NCI-H1417 (cell line): ENCODE measurements at regions not wholly inside any gene's neighbourhood (a gene's known extent, or its start where the extent isn't known, plus 50 kb on each side); places are given as distances from the start of the nearest gene placed in this dataset.
A peak's percentile ranks its signal among the peaks of the same experiment; 100 is the strongest.

Experiments
- DNase-seq, 3 experiments: peaks; one replicate each; lab custom pipeline; 2025; lab: John Stamatoyannopoulos, UW

DNA sequence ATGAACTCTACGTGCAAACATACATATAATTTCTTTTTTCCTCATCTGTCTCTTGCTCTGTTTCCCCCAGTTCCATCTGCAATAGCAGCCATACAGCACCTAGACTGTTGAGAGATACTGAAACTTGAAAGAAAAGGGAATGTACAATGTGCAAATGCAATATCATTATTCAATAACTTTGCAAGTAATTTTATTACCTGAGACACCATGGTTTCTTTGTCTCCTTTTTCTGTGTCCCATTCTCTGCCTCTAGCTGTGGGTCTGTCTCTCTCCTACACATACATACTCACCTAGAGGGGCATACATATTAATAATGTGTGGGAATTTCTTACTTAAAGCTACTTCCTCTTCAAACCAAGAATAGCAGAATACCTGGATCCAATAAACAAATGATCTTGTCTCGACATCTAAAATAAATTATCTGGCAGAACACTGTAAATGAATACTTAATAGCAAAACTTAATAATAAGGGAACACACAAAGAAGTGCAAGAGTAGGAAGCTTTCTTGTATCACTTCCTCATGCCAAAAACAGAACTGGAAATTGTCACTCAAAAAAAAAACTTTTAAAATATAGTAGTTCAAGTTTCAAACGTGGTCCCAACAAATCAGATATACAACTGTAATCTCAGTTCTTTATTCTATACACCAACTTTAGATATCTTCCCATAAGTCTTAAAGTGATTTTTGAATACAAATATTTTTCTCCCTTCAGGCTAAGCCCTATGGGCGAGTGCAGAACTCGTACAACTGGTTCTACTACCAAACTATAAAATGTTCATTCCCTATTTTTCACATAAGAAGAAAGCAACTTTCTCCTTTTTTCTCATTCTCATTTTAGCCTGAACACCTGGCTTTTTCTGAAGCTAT lies 194.6 kb downstream of the NRIP1 start:
- DNase-seq: no peak

DNA sequence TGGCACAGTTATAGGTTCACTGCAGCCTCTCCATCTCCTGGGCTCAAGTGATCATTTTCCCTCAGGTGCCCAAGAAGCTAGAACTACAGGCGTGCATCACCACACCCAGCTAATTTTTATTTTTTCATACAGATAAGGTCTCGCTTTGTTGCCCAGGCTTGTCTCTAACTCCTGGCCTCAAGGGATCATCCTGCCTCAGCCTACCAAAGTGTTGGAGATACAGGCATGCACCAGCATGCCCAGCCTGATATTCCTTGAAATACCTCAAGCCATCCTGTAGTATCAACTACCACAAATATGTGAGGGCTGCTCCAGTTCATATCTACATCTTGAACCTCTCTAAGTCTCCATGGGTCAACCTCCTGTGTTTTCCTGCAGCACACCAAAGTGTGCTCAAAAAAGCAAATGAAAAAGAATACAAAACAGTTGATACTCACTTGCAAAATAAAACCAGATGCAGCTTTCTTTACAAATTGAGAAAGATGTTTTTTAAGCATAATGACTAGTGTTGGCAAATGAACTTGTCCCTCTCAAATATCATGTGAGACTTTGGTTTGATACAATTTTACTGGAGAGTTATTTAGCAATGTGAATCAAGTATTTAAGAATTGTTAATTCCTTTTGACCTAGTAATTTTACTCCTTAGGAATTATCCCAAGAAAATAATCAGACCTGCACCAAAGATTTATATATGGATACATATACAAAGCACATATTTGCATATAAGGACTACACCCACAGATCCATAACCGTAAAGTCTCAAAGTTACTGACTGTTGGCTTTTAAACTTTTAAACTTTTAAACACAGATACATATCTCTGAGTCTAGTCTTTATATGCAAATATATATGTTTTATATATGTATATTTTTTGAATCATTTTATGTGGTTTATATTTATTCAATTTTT lies 197.7 kb downstream of the NRIP1 start:
- no peak for DNase-seq

DNA sequence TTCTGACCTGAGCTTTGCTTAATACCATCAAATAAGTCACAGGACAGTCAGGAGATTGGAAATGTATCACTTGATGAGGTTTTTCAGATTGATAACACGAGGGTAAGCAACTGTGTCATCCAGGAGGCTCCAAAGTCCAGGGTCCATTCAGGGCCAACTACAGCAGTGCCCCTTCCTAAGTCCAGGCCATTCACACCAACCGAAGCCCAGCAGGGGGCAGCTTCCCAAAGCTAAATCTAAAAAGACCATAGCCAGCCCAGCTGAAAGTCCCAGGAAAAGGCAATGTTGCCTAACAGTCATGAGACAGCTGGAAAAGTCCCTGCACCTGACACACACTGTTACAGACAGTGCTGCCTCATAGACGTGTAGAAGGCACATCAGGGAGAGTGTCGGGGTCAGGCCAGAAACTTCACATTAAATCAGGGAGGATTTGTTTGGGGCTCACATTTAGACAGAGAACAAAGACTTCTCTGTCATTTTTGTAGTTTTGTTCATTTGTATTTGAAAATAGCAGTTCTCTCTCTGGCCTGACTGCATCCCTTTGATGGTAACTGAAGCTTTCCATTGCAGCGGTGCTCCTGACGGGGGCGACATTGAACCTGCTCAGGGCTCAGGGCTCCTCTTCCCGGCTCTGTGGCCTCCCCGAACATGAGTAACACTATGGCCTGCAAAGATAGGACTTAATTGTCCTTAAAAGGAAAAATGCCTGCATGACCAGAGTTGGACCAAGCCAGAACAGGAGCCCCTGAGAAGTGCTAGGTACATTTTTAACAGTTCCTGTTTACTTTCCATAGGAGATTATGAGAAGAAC lies 200.4 kb downstream of the NRIP1 start:
- peak in 2 of 3 experiments; percentile 61 to 72 for DNase-seq

DNA sequence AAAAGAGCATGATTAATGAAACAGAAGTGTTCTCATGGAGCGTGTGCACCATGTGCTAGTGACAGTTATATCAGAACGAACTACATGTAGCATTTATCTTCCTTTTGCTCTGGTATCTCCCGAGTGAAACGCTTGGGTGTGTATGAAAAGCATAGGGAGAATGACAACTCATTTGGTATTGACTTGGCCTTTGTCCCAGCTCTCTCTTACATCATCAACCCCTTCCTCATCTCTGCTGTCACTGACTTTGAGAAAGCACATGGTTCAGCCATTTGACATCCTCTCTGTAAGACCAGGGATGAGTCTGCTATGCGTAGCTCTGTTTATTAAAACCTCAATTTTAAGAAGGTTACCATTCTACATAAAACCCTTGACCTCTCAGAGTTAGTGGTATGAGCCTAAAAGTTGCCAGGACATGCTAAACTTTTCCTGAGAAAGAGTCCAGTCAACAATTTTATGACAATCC lies 201.0 kb downstream of the NRIP1 start:
- peak in 1 of 3 experiments; percentile 13 for DNase-seq

DNA sequence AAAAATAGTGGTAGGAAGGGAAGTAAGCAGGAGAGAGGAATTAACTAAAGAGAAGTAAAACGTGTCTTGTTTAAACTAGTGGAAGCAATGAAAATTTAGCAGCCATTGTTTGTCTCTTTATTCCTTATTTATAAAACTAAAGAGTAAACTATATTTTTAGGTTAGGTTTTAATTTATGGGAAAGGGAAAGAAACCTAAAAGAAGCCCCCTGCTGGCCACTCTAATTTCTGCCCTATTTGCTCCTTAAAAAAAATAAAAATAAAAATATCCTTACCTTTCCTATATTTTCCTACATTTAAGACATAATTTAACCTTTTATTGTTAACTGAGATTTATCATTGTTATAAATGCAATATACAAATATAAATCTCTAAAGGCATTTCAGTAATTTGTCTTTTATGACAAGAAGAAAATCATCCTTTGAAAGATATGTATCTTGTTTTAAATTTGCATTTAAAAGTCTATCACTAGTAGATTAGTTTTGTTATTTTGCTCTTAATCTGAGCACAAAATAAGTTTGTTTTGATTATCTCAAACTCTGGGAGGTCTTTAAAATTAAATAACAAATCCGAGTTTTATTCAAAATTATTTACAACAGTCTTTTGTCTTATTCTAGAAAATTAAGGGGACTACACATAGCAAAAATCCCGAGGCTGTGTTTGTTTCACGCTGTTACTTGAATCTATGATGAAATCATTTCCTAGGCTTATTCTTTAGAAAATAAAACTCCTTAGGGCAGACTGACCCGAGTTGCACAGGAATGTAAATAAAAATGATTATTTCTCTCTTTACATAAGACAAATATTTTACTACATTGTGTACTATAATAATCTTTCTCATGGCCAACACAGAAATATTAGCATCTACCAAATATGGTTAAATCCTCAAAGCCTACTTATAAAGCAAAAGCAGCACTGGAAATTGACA lies 201.7 kb downstream of the NRIP1 start:
- DNase-seq: peak in 1 of 3 experiments; percentile 47

DNA sequence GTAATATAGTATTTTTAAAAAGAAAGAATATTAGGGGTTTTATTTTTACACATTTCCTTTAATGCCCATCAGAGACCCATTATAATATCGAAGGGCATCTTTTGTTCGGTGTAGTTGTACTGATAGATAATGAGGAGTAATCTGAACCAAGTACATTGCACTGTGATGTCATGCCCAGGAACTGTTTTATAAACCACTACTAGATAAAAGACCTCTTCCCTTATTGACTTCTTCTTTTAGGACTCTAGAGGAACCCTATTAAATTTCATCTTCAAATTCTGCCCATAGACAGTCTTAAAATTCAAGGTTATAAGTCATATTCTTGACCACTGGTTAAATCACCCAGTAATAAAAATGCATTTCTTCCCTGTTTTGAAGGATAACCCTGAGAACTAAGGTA lies 206.5 kb downstream of the NRIP1 start:
- DNase-seq: no peak

DNA sequence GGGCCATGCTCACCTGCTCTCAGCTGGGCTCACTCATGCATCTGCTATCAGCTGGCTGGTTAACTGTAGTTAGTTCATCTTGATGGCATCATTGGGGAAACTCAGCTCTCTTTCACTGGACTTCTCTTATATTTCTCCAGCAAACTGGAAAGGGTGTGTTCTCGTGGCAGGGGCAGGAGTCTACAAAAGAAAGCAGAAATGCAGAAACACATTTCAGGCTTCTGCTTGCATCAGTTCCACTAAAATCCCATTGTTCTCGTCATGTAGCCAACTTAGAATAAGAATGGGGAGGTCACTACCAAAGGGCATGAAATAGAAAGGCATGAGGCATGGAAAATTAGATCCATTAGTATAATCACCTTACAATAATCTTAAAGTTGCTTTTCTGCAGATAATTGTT lies 207.3 kb downstream of the NRIP1 start:
- no peak for DNase-seq

DNA sequence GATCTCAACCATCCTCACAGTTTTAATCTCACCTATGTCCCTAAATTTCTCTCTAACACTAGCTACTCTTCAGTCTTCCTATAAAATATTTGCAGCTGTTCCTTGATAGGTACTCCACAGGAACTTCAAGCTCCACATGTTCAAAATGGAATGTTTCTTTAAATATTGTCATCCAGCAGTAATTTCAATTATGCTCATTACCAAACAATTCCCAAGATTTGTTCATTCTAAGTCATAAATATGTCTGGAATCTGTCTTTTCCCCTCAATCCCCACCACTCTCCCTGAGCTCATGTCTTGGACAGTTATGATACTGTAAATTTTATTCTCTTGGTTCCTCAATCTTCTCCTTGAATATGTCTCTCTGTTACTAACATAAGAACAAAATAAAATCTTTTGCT lies 214.4 kb downstream of the NRIP1 start:
- DNase-seq: no peak

DNA sequence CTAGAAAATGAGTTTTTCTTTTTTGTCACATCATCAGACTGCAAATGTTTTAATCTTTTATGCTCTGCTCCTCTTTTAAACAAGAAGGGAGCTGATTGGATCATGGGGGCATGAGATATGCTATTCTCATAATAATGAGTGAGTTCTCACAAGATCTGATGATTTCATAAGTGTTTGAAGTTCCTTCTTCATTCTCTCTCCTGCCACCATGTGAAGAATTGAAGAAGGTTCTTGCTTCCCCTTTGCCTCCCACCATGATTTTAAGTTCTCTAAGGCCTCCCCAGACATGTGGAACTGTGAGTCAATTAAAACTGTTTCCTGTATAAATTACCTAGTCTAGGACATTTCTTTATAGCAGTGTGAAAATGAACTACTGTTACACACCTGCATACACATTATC lies 218.2 kb downstream of the NRIP1 start:
- DNase-seq: no peak

DNA sequence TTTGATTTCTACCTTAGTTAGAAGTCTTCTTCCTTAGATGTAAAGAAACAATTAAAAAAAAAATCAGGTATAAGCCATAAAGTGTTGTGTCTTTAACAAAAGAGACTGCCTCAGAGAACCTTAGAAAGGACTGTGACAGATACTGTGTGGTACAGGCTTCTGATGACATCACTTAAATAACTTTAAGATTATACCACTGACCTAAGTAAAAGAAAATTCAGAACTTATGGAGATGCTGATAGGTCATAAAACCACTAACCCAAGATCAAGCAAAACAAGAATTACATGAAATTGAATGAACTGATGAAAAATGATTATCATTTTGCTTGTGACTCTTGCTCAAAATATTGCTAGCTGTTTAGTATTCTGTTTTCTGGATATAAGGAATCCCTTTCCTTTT lies 220.8 kb downstream of the NRIP1 start:
- no peak for DNase-seq

DNA sequence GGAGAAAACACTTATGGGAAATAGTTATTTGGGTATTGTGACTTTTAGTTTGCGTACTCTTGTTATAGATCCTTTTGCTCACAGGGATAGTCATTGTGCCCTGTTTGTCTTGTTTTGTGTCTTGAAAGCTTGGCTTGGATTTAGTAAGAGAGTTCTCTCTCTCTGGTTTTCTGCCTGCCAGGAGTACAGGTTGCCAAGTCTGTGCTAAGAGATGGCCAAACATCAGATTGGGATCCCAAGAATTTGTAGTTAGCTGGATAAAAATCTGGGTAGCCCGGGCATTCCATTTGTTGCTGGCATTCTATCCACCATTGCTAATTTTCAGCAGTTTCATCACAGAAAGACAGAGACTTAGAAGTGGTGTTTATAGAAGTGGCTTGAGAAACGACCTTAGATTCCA lies 222.2 kb downstream of the NRIP1 start:
- no peak for DNase-seq

DNA sequence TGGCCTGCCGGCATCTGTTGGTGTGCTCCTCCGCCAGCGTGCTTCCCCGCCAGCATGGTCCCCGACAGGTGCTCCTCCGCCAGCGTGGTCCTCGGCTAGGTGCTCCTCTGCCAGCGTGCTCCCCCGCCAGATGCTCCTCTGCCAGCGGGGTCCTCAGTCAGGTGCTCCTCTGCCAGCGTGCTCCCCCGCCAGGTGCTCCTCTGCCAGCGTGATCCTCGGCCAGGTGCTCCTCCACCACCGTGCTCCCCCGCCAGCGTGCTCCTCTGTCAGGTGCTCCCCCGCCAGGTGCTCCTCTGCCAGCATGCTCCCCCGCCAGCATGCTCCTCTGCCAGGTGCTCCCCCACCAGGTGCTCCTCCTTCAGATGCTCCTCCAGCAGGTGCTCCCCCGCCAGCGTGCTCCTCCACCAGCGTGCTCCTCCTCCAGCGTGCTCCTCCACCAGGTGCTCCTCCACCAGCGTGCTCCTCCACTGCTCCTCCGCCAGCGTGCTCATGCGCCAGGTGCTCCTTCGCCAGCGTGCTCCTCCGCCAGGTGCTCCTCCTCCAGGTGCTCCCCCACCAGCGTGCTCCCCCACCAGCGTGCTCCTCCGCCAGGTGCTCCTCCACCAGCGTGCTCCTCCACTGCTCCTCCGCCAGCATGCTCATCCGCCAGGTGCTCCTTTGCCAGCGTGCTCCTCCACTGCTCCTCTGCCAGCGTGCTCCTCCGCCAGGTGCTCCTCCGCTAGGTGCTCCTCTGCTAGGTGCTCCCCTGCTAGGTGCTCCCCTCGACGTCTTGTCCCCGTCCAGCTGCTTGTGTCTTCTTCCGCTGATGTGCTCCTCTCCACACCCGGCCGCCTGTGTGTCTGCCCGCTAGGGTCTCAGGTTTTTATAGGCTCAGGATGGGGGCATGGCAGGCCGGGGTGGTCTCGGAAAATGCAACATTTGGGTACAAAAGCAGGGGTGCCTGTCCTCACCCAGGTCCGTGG lies 223.0 kb downstream of the NRIP1 start:
- DNase-seq: no peak

DNA sequence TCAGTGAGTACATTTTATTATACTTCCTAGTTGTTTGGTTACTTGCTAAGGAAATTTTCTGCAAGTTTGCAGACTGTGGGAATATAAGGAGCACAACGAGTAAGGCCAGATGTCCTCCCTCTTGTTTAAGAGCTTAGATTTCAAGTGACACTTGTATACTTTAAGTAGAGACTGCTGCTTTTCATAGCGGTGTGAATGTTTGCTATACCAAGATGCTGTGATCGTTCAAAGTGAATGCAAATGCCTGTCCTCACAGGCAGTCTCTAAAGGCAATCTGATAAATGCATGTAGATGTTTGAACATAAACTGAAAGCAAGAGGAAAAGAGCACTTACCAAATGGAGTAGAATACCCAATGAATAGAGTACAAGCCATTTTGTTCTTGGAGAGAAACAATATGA lies 226.4 kb downstream of the NRIP1 start:
- peak in 1 of 3 experiments; percentile 19 for DNase-seq

DNA sequence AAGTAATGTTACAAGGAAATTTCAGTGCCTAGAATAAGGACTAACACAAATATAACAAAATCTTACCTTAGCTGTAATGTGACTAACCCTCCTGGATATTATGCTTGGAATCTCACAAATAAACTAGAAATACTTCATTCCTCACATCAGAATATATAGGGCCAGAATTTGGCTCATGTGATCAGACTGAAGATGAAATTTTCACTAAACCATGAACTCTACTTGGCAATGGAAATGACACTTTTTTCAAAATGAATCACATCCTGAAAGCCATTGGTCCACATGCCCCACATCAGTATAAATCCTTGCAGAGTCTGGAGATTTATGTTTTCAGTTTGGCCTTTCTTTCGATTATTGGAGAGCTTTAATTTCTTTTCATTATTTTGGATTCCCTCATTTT lies 227.8 kb downstream of the NRIP1 start:
- DNase-seq: no peak

DNA sequence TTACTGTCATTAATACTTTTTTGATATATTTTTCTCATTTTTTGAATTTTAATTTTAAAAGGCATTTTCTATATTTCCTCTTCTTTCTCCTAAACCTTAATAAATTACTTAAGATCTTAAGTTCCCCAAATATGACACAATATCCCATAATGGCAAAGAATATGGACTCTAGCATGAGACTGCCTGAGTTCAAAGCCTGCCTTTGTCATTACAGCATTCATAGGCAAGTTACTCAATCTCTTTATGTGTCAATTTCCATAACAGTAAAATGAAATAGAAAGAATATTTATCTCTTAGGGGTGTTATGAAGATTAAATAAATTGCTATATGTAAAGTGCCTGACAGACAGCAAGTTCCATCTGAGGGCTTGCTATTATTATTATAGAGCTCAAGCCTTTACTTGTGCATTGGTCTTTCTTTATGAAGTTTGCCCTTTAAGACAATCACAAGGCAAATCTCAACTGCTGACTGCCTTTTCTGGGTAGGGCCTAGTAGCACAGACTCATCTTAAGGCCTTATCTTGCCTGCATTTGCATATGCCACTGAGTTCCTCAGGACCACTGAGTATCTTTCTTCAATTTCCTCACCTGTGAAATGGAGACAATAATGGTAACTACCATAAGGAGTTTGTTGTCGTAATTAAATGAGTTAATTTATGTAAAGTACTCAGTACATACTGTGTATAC lies 231.0 kb downstream of the NRIP1 start:
- no peak for DNase-seq

DNA sequence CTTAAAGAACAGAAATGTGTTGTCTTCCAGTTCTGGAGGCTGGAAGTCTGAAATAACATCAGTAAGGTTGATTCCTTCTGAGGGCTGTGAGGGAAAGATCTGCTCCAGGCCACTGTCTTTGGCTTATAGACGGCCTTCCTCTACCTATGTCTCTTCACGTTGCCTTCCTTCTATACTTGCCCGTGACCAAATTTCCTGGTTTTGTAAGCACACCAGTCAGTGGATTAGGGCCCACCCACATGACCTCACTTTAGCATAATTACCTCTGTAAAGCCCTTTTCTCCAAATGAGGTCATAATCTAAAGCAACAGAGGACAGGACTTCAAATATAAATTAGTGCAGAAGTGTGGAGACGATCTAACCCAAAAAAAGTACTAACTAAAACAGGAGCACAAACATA lies 231.6 kb downstream of the NRIP1 start:
- no peak for DNase-seq

DNA sequence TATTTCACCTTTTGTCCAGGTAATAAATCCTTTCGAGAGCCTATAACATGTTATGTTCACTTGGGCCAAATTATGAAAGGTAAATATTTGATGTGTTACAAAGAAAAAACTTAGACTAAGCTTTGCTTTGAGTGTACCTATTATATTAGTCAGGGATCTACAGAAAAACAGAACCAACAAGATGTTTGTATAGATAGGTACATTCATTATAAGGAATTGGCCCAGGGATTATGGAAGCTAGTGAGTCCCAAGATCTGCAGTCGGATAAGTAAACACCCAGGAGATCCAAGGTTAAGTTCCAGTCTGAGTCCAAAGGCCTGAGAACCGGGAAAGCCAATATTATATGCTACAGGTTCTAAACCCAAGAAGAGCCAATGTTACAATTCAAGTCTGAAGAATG lies 234.5 kb downstream of the NRIP1 start:
- no peak for DNase-seq

DNA sequence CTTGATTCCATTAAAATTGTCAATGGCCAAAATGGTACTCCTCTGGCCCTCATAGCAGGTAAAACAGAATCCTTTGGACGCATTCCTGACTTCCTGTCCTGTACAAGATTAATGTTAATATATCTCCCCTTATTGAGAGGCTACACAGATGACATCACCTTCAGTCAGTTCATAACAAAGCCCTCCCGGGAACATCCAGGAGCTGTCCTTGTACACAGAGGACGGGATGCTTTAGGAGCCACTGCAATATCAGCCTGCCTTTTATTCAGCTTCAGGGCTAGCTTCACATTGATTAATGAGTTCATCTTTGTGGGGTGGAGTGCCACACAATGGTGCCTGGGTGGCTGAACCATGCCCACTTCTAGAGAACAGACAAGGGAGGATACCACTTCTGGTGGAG lies 235.1 kb downstream of the NRIP1 start:
- no peak for DNase-seq

DNA sequence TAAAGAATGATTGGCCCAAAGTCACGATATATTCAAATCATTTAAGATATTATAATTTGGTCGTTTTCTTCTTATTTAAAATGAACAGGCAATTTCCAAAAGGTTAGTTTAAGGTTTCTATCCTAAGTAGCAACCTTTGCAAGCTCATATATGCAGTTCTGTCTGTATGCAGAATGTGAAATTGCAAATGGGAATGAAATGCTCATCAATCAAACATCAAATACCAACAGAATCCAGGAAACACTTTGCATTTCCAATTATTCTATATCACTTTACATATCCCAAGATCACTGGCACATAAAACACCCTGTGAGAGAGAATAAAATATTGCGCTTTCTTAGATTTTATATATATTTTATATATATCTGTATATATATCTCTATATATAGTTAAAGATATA lies 237.3 kb downstream of the NRIP1 start:
- DNase-seq: no peak
